Cardiac muscle cell (in vitro differentiated cells and primary cell): ENCODE measurements at regions not wholly inside any gene's neighbourhood (a gene's known extent, or its start where the extent isn't known, plus 50 kb on each side); places are given as distances from the start of the nearest gene placed in this dataset.

ENCODE experiments used
- DNase-seq, 2 donors: peaks; one replicate each; pipeline versions ENCODE4 v3.0.0 to v3.0.0-alpha.2; 2010 to 2017; ENCODE audit warnings: low read depth in 1 of 2, low spot score in 1 of 2
- H3K27ac ChIP-seq: fragments of 200-600 bp; sonication (generic); 2 replicates; pipeline ENCODE4 v1.5.1; 2016
- H3K27me3 ChIP-seq: fragments of 200-600 bp; sonication (generic); 2 replicates; pipeline ENCODE4 v1.6.0; 2016; ENCODE audit warnings: control low read depth
- H3K36me3 ChIP-seq: fragments of 200-600 bp; sonication (generic); 2 replicates; pipeline ENCODE4 v1.5.1; 2016; ENCODE audit warnings: control low read depth
- H3K4me1 ChIP-seq: fragments of 200-600 bp; sonication (generic); 2 replicates; pipeline ENCODE4 v1.8.1; 2017; ENCODE audit warnings: low read depth, mild to moderate bottlenecking, mixed run types
- H3K4me3 ChIP-seq: fragments of 200-600 bp; sonication (generic); 2 replicates; pipeline ENCODE4 v1.5.1; 2016; ENCODE audit warnings: mild to moderate bottlenecking
- H3K9me3 ChIP-seq: fragments of 200-600 bp; sonication (generic); 2 replicates; pipeline ENCODE4 v1.5.1; 2017; ENCODE audit warnings: low read depth, mild to moderate bottlenecking, control low read depth
- TF ChIP-seq, protein P1 (sequence below): IDR thresholded peaks from 2 replicates; pipeline ENCODE4 v1.5.1; 2012; ENCODE audit warnings: low read depth, mild to moderate bottlenecking, low read length

DNA sequence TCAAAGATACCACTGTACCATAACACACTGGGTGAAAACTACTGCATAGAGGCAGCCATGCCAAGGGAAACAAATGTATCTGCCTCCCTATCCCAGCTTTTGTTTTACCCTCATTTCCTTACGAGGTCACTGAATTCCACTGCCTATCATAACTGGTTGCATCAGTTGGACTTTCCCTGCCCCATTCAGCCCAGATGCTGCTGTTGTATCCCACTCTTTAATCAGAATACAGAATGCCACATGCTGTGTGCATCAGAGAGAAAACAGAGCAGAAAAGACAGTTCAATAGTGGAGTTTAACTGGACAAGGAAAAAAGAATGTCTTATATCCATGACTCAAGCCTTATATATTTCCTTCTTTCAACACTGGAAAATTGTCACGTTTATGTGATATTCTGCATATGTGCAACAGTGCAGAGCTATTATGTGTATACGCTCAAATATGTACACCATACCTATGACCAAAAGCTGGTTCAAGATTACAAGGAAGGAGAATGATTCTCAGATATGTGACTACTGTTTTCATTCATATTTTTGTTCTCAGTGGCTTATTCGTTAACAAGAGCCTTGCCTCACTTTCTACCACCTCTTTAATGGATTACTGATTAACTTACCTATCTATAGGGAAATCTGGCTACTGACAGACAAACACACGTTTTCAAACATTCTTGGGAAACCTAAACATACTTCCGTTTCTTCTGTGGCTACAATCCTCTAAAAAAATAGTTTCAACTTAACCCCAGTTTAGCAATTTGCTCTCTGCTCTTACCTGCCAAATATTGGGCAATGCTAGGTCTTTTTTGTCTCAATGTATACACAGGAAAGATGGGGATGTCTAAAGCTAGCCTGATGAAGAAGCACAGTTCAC lies 378.9 kb downstream of the SMARCA1 start:
- H3K9me3 ChIP-seq: no peaks in the 10 kb centered on the region
- H3K27me3 ChIP-seq: no peaks in the 10 kb centered on the region
- H3K4me1 ChIP-seq: peaks cover 5% of the 10 kb centered on the region
- no peaks in the 10 kb centered on the region for H3K36me3 ChIP-seq
- TF ChIP-seq, protein P1, sequence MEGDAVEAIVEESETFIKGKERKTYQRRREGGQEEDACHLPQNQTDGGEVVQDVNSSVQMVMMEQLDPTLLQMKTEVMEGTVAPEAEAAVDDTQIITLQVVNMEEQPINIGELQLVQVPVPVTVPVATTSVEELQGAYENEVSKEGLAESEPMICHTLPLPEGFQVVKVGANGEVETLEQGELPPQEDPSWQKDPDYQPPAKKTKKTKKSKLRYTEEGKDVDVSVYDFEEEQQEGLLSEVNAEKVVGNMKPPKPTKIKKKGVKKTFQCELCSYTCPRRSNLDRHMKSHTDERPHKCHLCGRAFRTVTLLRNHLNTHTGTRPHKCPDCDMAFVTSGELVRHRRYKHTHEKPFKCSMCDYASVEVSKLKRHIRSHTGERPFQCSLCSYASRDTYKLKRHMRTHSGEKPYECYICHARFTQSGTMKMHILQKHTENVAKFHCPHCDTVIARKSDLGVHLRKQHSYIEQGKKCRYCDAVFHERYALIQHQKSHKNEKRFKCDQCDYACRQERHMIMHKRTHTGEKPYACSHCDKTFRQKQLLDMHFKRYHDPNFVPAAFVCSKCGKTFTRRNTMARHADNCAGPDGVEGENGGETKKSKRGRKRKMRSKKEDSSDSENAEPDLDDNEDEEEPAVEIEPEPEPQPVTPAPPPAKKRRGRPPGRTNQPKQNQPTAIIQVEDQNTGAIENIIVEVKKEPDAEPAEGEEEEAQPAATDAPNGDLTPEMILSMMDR: no peak
- H3K4me3 ChIP-seq: no peak overlapping the region
- no peak overlapping the region for H3K27ac ChIP-seq
- DNase-seq: peak in 1 of 2 donors; percentile 0

DNA sequence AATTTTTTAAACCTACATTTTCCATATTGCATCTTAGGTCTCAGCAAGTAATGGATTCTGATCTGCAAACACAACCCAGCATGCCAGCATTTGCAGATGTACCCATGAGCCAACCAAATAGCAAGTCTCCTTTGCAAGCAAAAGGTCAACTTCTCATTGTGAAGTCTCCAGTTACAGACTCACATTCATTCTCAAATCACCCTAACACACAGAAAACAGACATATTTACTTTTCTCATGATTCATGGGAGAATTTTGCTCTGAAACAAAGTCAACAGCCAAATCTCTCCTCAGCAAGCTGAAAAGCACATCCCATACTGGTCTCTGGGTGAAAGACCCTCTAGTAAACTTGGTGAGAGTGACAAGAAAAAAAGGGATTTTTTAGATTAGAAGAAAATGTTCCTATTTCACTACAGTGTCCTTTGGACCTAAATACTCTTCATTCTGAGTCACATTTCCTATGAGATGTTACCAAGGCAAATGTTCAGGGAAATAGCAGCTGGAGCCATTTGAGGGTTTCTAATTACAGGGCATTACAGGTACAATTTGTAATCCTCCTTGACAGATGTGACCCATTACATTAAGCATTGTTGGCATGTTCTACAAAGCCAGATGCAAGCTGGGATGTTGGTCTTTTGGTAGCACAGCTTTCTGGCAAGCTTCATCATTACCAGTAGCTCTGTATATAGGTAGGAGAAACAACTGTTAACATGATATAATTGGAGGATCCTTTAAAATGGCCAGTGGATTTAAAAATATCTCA lies 383.3 kb downstream of the SMARCA1 start:
- no peak for DNase-seq
- Histone ChIP-seq H3K27me3 (no peaks in the 10 kb centered on the region), H3K36me3 (no peaks in the 10 kb centered on the region), H3K27ac (no peak overlapping the region), H3K4me3 (no peak overlapping the region), H3K9me3 (no peaks in the 10 kb centered on the region), H3K4me1 (peaks cover 5% of the 10 kb centered on the region)
- TF ChIP-seq, protein P1: no peak

- Histone ChIP-seq H3K4me1 (peaks cover 4% of the 10 kb centered on the region), H3K27me3 (no peaks in the 10 kb centered on the region), H3K9me3 (no peaks in the 10 kb centered on the region), H3K4me3 (no peak overlapping the region), H3K36me3 (no peaks in the 10 kb centered on the region), H3K27ac (no peak overlapping the region)
- DNase-seq: no peak
- TF ChIP-seq, protein P1: no peak
Observed at GRCh38 chrX:129125122-129125914, 398.0 kb downstream of the SMARCA1 start.

DNA sequence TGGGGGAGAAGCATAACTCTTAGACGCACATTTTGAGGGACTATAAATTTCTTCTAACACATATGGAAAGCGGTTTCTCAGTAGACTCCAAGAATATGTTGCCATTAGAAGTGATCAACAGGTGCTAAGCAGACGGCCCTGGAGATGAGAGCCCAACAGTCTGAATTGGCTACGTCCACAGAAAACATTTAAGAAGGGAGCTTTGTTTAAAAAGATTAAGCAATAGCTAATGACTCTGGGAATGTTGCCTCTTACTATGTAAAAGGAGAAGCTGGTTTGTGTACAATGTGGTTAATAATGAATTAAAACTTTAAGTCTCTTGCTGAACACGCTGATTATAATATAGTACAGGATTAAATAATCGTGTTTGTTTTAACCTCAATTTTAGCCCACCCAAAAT lies 399.5 kb downstream of the SMARCA1 start:
- no peaks in the 10 kb centered on the region for H3K36me3 ChIP-seq
- H3K27ac ChIP-seq: no peak overlapping the region
- H3K9me3 ChIP-seq: no peaks in the 10 kb centered on the region
- TF ChIP-seq, protein P1: no peak
- peaks cover 4% of the 10 kb centered on the region for H3K4me1 ChIP-seq
- no peaks in the 10 kb centered on the region for H3K27me3 ChIP-seq
- H3K4me3 ChIP-seq: no peak overlapping the region
- no peak for DNase-seq

DNA sequence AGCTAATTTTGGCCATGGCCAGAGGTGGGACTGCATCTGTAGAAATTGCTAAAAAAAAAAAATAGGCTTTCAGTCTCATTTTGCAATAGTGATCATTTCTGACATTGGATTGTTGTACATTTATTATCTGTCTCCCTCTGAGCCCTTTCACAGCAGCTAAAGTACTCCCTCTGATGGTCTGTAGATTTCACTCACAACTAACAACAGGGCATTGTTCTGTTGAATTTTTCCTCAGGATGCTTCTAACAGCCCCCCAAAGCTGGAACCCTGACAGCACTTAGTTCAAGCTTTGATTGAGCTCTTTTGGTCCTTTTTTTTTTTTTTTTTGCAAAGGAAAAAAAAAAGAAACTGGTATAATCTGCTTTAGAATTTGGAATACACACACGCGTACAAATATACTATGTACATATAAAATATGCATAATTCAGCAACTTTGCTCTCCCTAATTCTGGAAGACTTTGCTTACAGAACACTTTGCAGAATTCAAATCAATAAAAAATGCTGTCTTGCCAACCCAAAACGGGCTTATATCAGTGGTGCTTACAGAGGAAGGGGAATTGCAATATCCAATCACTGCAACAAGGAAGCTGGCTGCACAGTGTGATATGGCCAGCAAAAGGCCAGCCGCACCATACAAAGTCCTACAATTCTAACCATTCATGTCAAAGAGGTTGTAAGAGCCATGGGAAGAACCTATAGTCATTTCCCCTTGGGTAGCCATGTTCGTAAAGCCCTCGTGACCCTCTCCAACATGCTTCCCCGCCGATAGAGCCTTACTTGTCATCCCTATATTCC lies 406.4 kb downstream of the SMARCA1 start:
- TF ChIP-seq, protein P1: no peak
- no peaks in the 10 kb centered on the region for H3K27me3 ChIP-seq
- DNase-seq: no peak

More for the DNA sequence above, 406.4 kb downstream of the SMARCA1 start:
- no peaks in the 10 kb centered on the region for H3K36me3 ChIP-seq
- no peak overlapping the region for H3K27ac ChIP-seq
- no peaks in the 10 kb centered on the region for H3K9me3 ChIP-seq
- peaks cover 14% of the 10 kb centered on the region for H3K4me1 ChIP-seq
- H3K4me3 ChIP-seq: no peak overlapping the region
